HEK293T (cell line): ENCODE measurements at regions not wholly inside any gene's neighbourhood (a gene's known extent, or its start where the extent isn't known, plus 50 kb on each side); places are given as distances from the start of the nearest gene placed in this dataset.

Experiments used
- CTCF ChIA-PET: fragments of 350-600 bp; formaldehyde crosslinking; extraction: SDS; loops from one replicate; lab custom pipeline; 2021; ENCODE audit warnings: antibody characterized with exemption, inconsistent platforms; lab: Yijun Ruan, JAX
- POLR2A ChIA-PET: fragments of 350-600 bp; formaldehyde crosslinking; extraction: SDS; loops from one replicate; lab custom pipeline; 2020; ENCODE audit warnings: antibody characterized with exemption, inconsistent platforms; lab: Yijun Ruan, JAX
- DNase-seq: peaks from one replicate; pipeline ENCODE4 v3.0.0; 2012; ENCODE audit warnings: mixed read lengths; ENCODE audit errors: extremely low spot score
- ARNT ChIP-seq: fragments of 450-650 bp; IDR thresholded peaks from 2 replicates; pipeline ENCODE4 v1.6.1; 2017; ENCODE audit warnings: mild to moderate bottlenecking
- BHLHE40 ChIP-seq: fragments of 450-650 bp; IDR thresholded peaks from 2 replicates; pipeline ENCODE4 v1.6.1; 2016; ENCODE audit warnings: mild to moderate bottlenecking, moderate library complexity, borderline replicate concordance
- CTBP1 ChIP-seq: fragments of 450-650 bp; IDR thresholded peaks from 2 replicates; pipeline ENCODE4 v1.6.1; 2016; ENCODE audit warnings: borderline replicate concordance
- ELF4 ChIP-seq: fragments of 450-650 bp; IDR thresholded peaks from 2 replicates; pipeline ENCODE4 v1.6.1; 2017; ENCODE audit warnings: antibody characterized with exemption
- FOXA1 ChIP-seq: fragments of 450-650 bp; IDR thresholded peaks from 2 replicates; pipeline ENCODE4 v1.6.1; 2016; ENCODE audit warnings: mild to moderate bottlenecking
- FOXK2 ChIP-seq: fragments of 450-650 bp; IDR thresholded peaks from 2 replicates; pipeline ENCODE4 v1.6.1; 2016; ENCODE audit warnings: mild to moderate bottlenecking
- FOXM1 ChIP-seq: fragments of 450-650 bp; IDR thresholded peaks from 2 replicates; pipeline ENCODE4 v1.6.1; 2017; ENCODE audit warnings: mild to moderate bottlenecking, borderline replicate concordance
- HDGF ChIP-seq: fragments of 450-650 bp; IDR thresholded peaks from 2 replicates; pipeline ENCODE4 v1.6.1; 2017; ENCODE audit warnings: antibody characterized with exemption, borderline replicate concordance
- L3MBTL2 ChIP-seq: fragments of 450-650 bp; conservative IDR thresholded peaks from 2 replicates; pipeline ENCODE4 v1.6.1; 2016; ENCODE audit warnings: mild to moderate bottlenecking
- LEF1 ChIP-seq: fragments of 450-650 bp; IDR thresholded peaks from 2 replicates; pipeline ENCODE4 v1.6.1; 2017; ENCODE audit warnings: mild to moderate bottlenecking, borderline replicate concordance
- NFRKB ChIP-seq: fragments of 450-650 bp; IDR thresholded peaks from 2 replicates; pipeline ENCODE4 v1.6.1; 2016; ENCODE audit warnings: mild to moderate bottlenecking, moderate library complexity
- SP1 ChIP-seq: fragments of 450-650 bp; IDR thresholded peaks from 2 replicates; pipeline ENCODE4 v1.6.1; 2017
- SUZ12 ChIP-seq: fragments of 450-650 bp; IDR thresholded peaks from 2 replicates; pipeline ENCODE4 v1.6.1; 2016; ENCODE audit warnings: mild to moderate bottlenecking
- TARDBP ChIP-seq: fragments of 450-650 bp; IDR thresholded peaks from 2 replicates; pipeline ENCODE4 v1.6.1; 2016
- ZNF384 ChIP-seq: fragments of 450-650 bp; IDR thresholded peaks from 2 replicates; pipeline ENCODE4 v1.6.1; 2016
- TF ChIP-seq, protein P1 (sequence below): fragments of 450-650 bp; IDR thresholded peaks from 2 replicates; pipeline ENCODE4 v1.6.1; 2016

DNA sequence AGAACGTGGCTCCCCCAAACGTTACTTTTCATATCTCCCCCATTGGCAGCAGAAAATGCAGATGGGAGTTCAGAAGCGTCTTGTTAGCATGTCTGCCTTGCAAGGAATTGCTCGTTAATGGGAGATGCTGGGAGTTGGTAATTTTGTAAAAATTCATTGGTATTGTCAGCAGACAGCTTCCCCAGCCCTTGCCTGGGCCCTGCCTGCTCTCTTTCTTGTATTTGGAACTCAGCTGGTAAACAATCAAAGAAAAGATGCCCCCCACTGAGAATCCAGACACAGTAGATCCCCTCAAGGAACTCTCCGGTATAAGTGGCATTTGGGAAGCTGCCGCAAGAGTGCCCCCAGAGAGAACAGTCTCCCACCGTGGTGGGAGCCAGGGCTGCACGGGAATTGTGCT, 94.4 kb upstream of the IGSF21 start:
- CTCF ChIA-PET: no interaction called here
- DNase-seq: no peak
- TF ChIP-seq, protein P1, sequence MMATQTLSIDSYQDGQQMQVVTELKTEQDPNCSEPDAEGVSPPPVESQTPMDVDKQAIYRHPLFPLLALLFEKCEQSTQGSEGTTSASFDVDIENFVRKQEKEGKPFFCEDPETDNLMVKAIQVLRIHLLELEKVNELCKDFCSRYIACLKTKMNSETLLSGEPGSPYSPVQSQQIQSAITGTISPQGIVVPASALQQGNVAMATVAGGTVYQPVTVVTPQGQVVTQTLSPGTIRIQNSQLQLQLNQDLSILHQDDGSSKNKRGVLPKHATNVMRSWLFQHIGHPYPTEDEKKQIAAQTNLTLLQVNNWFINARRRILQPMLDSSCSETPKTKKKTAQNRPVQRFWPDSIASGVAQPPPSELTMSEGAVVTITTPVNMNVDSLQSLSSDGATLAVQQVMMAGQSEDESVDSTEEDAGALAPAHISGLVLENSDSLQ: no peak
- TF ChIP-seq SP1: no peak
- no peak for TF ChIP-seq FOXA1
- TF ChIP-seq FOXK2: no peak
- TF ChIP-seq BHLHE40: no peak
- TF ChIP-seq CTBP1: no peak
- no peak for TF ChIP-seq NFRKB
- TF ChIP-seq LEF1: no peak
- TF ChIP-seq FOXM1: no peak
- no peak for TF ChIP-seq ARNT
- no peak for TF ChIP-seq SUZ12
- POLR2A ChIA-PET: no interaction called here

DNA sequence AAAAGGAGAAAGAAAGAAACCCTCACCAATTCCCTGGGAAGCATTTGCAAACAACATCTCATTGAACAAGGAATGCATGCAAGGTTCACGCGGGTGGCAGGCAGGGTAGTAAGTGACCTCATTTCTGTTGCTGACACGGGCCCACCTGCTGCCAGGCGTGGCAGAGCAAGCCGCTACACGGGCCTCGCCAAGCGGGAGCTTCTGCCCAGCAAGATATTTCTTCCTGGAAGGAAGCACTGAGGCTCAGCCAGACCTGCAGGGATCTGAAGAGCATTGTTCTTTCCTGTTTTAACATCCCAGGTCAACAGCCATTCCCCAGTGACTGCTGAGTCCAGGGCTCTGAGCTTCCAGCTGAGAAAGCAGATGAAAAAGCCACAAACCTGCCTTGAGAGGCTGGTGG, 91.9 kb upstream of the IGSF21 start:
- ChIA-PET POLR2A (no interaction called here), CTCF (no interaction called here)
- TF ChIP-seq NFRKB: no peak
- TF ChIP-seq HDGF: no peak
- TF ChIP-seq LEF1: no peak
- TF ChIP-seq L3MBTL2: no peak
- no peak for TF ChIP-seq FOXM1
- no peak for TF ChIP-seq ZNF384
- DNase-seq: no peak

DNA sequence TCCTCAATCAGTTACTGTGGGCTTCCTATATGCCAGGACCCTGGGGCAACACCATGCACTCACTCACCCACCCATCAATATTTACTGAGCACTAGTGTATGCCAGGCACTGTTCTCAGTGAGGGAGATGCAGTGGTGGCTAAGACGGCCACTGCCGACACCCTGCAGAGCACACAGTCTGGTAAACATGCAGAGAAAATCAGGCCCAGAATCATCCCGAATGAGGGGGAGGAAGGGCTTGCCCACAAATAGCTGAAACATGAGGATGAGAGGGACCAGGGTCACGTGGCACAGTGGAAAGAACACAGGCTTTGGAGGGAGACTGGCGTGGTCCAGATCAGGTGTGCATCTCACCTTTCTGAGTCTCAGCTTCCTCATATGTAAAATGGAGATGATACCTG, 89.2 kb upstream of the IGSF21 start:
- no peak for DNase-seq

DNA sequence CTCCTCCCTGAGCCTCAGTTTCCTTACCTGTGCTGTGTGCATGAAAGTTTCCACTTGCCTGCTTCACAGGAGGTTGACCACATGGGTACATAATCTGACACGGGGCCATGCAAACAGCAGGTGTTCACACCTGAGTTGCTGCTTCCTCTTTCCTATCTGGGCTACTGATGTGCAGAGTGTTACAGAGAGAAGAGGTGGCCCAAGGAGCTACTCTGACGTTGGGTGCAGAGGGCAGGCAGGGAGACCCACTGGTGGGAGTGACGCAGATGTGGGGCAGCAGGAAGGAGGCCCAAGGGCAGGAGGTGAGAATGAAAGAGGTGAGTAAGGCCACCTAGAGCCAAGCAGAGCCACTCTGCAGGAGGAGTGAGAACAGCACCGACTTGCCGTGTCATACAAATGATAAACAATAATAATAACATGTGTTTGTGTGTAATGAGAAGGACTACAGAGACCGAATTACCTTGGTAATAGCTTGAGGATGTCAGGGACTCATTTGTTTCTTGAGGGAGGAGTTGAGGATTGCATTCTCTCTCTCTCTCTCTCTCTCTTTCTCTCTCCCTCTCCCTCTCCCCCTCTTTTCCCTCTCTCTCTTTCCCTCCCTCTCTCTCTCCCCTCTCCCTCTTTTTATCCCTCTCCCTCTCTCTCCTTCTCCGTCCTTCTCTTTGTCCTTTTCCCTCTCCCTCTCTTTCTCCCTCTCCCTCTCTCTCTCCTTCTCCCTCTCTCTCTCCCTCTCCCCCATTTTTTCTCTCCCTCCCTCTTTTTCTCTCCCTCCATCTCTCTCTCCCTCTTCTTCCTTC, 87.4 kb upstream of the IGSF21 start:
- ChIA-PET CTCF (no interaction called here), POLR2A (no interaction called here)
- TF ChIP-seq L3MBTL2 (no peak), SUZ12 (no peak), SP1 (no peak), FOXM1 (no peak), FOXA1 (no peak)
- TF ChIP-seq, protein P1: no peak
- no peak for DNase-seq

More for the DNA sequence above, 89.2 kb upstream of the IGSF21 start:
- POLR2A ChIA-PET: no interaction called here
- no peak for TF ChIP-seq BHLHE40
- no peak for TF ChIP-seq NFRKB
- TF ChIP-seq FOXK2: no peak
- TF ChIP-seq SP1: no peak
- TF ChIP-seq HDGF: no peak
- no peak for TF ChIP-seq CTBP1
- no peak for TF ChIP-seq ARNT
- no peak for TF ChIP-seq ELF4
- no peak for TF ChIP-seq FOXA1
- no peak for TF ChIP-seq TARDBP
- no peak for TF ChIP-seq L3MBTL2
- no peak for TF ChIP-seq SUZ12
- TF ChIP-seq ZNF384: no peak
- CTCF ChIA-PET: no interaction called here

DNA sequence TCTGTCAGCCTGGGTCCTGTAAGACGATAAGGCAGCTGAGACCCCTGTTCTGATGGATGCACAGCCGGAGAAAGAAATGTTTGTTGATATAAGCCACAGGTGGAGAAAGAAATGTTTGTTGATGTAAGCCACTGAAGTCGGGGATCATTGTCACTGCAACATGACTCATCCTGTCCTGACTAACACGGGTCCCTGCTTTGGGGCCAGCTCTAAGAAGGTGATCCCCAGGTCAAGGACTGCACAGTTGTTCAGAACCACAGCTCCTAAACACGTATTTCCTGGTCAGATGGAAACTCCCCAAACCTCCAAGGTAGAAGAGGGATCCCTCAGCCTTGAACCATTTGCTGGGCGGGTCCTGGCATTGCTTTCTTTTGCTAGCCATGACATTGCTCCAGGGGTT, 86.4 kb upstream of the IGSF21 start:
- TF ChIP-seq FOXA1 (no peak), L3MBTL2 (no peak), SUZ12 (no peak), BHLHE40 (no peak), ELF4 (no peak), SP1 (no peak), HDGF (no peak), ZNF384 (no peak), ARNT (no peak), FOXK2 (no peak), NFRKB (no peak), FOXM1 (no peak)
- TF ChIP-seq, protein P1: no peak
- DNase-seq: no peak
- CTCF ChIA-PET: no interaction called here
- POLR2A ChIA-PET: no interaction called here

DNA sequence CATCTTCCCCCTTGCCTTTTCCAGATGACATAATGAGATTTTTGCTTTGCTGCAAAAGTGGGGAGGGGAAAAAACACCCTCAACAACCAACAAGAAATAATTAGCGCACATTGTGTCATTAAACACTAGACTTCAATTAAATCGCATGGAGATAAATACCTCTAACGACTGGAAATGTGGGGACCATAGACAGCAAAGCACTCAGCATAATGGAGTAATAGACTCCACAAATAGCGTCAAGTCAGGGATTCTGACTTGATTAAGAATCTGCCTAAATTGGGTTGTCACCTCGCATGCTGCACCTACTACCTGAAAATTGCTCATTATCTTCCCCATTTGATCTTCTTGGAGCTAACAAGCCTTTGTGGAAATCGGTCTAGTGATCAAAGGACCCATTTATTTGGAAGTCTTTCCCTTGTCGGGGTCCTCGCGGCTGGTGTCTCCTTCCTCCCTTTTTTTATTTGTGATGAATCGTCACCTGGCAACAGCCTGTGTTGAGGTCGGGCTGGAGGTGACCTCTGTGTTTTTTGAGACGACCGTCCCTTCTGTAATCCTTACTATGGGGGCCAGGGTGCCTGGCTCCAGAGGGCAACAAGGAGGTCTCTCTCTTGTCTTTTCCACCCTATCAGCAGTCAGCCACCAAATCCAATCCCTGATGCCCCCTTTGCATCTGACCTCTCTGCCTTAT, 75.3 kb upstream of the IGSF21 start:
- ChIA-PET CTCF (no interaction called here), POLR2A (no interaction called here)
- TF ChIP-seq L3MBTL2 (no peak), BHLHE40 (no peak), SP1 (no peak), ZNF384 (no peak), LEF1 (no peak), TARDBP (no peak)
- DNase-seq: no peak

DNA sequence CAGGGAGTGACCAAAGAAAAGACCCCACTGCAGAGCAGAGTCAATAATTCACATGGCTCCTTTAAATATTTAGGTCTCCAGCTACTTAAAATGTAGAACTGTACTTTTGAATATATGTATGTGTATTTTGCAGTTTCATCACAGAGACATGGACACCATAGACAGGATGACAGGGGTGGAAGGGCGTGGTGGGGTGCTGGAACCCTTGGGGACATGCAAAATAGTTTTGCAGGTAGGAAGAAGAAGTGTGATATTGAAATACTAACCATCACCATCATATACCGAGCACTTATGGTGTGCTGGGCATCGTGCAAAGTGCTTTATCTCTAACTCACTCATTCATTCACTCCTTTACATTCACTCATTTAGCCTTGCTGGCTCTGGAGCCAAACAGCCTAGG, 72.5 kb upstream of the IGSF21 start:
- TF ChIP-seq NFRKB: no peak
- TF ChIP-seq FOXK2: no peak
- no peak for TF ChIP-seq ZNF384
- TF ChIP-seq, protein P1: no peak
- no peak for TF ChIP-seq LEF1
- no peak for TF ChIP-seq FOXM1
- TF ChIP-seq ARNT: no peak
- no peak for TF ChIP-seq CTBP1
- no peak for TF ChIP-seq ELF4
- TF ChIP-seq SP1: no peak
- no peak for TF ChIP-seq FOXA1
- TF ChIP-seq L3MBTL2: no peak
- TF ChIP-seq BHLHE40: no peak
- TF ChIP-seq TARDBP: no peak
- no peak for TF ChIP-seq HDGF
- TF ChIP-seq SUZ12: no peak
- ChIA-PET CTCF (no interaction called here), POLR2A (no interaction called here)
- DNase-seq: no peak
